Calu3 (cell line): ENCODE measurements at regions not wholly inside any gene's neighbourhood (a gene's known extent, or its start where the extent isn't known, plus 50 kb on each side); places are given as distances from the start of the nearest gene placed in this dataset.

Source experiments
- BruUV-seq: library from RNA; stranded (reverse); fragments of 400-500 nt; replicated peaks from 2 replicates; lab custom pipeline; 2021; lab: Mats Ljungman, UMichigan
- CTCF ChIA-PET: fragments of 300-600 bp; sonication (Branson Sonifier 250); formaldehyde crosslinking; loops from one replicate; lab custom pipeline; 2022; ENCODE audit warnings: antibody characterized with exemption; lab: Charles Lee
- DNase-seq: peaks from one replicate; pipeline ENCODE4 v3.0.0; 2022
- H3K27ac Mint-ChIP-seq: one replicate; pipeline ENCODE4 v1.8.0; 2022; ENCODE audit warnings: mixed read lengths; ENCODE audit not compliant: unreplicated experiment
- H3K27me3 Mint-ChIP-seq: one replicate; pipeline ENCODE4 v1.8.0; 2022; ENCODE audit warnings: mixed read lengths; ENCODE audit not compliant: unreplicated experiment
- H3K36me3 Mint-ChIP-seq: one replicate; pipeline ENCODE4 v1.8.0; 2022; ENCODE audit warnings: mild to moderate bottlenecking, moderate library complexity, mixed read lengths; ENCODE audit not compliant: insufficient read depth, unreplicated experiment
- H3K4me1 Mint-ChIP-seq: one replicate; pipeline ENCODE4 v1.8.0; 2022; ENCODE audit warnings: mild to moderate bottlenecking, low read depth, mixed read lengths; ENCODE audit not compliant: unreplicated experiment
- H3K4me3 Mint-ChIP-seq: one replicate; pipeline ENCODE4 v1.8.0; 2022; ENCODE audit warnings: mild to moderate bottlenecking, low read depth, moderate library complexity, mixed read lengths; ENCODE audit not compliant: unreplicated experiment
- H3K9me3 Mint-ChIP-seq: one replicate; pipeline ENCODE4 v1.8.0; 2022; ENCODE audit warnings: low read depth, mixed read lengths; ENCODE audit not compliant: unreplicated experiment
- intact Hi-C: fragments of 100-400 bp; cut with micrococcal nuclease; formaldehyde crosslinking; loops from one replicate; pipeline ENCODE4 v1.10.0; 2022; ENCODE audit not compliant: unreplicated experiment
- TF ChIP-seq, protein P1 (sequence below): fragments of 200-600 bp; IDR thresholded peaks from one replicate; pipeline ENCODE4 v1.8.0; 2022; ENCODE audit warnings: antibody characterized with exemption; ENCODE audit not compliant: unreplicated experiment

DNA sequence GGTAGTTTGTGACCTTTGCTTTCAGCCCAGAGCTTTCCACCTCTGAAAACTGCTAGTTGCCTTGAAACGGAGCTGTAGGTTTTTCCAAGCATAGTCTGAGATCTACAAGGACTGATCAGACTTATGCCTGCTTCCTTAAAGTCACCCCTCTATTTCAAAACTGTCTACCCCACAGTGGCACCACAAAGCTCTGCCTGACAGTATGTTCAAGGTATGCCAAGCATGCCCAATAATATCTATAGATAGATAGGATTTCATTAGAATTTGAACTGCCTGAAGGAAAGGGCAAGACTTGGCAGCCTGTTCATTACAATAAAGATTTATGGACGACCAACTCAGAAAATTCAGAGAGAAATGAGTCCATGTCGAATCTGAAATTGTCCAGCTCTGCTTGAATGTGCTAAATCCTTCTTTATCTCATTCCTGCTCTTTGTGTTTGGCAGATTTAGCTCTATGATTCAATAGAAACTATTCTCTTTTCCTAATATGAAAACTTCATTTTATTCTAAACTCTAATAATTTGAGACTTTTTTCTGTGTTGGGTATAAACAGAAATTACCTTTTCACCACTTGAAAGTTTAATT, 227.6 kb upstream of the TBC1D5 start:
- intact Hi-C loops: loop anchor here (10.0 kb wide), 1 partner anchor 325 kb away; no protein-coding TSS in a partner anchor
- H3K27me3 Mint-ChIP-seq: no peaks in the 10 kb centered on the region
- CTCF ChIA-PET: no interaction called here
- H3K9me3 Mint-ChIP-seq: no peaks in the 10 kb centered on the region
- H3K4me3 Mint-ChIP-seq: no peak overlapping the region
- no peaks in the 10 kb centered on the region for H3K4me1 Mint-ChIP-seq
- H3K27ac Mint-ChIP-seq: no peak overlapping the region
- TF ChIP-seq, protein P1, sequence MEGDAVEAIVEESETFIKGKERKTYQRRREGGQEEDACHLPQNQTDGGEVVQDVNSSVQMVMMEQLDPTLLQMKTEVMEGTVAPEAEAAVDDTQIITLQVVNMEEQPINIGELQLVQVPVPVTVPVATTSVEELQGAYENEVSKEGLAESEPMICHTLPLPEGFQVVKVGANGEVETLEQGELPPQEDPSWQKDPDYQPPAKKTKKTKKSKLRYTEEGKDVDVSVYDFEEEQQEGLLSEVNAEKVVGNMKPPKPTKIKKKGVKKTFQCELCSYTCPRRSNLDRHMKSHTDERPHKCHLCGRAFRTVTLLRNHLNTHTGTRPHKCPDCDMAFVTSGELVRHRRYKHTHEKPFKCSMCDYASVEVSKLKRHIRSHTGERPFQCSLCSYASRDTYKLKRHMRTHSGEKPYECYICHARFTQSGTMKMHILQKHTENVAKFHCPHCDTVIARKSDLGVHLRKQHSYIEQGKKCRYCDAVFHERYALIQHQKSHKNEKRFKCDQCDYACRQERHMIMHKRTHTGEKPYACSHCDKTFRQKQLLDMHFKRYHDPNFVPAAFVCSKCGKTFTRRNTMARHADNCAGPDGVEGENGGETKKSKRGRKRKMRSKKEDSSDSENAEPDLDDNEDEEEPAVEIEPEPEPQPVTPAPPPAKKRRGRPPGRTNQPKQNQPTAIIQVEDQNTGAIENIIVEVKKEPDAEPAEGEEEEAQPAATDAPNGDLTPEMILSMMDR: no peak
- DNase-seq: no peak
- no TSS peak for BruUV-seq
- no peaks in the 10 kb centered on the region for H3K36me3 Mint-ChIP-seq

DNA sequence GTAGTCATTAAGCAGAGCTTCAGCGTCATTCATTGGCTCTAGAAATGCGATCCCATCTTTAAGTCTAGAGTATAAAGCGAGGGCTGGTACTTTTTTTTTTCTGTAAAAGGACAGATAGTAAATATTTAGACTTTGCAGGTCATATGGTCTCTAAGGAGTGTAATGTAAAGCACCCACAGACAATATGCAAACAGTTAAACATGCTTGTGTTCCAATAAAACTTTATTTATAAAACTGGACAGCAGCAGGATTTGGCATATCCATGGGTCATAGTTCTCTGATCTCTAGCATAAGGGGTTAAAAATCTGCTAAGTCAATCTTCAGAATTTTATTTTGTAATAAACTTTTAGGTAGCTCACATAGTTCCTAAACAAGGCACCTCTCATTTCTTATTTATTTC, 226.8 kb upstream of the TBC1D5 start:
- BruUV-seq: no TSS peak
- TF ChIP-seq, protein P1: no peak
- Mint-ChIP-seq H3K27ac (no peak overlapping the region), H3K9me3 (no peaks in the 10 kb centered on the region), H3K4me1 (no peaks in the 10 kb centered on the region), H3K4me3 (no peak overlapping the region), H3K36me3 (no peaks in the 10 kb centered on the region), H3K27me3 (no peaks in the 10 kb centered on the region)
- DNase-seq: no peak
- intact Hi-C loops: no loop called here
- CTCF ChIA-PET: no interaction called here

DNA sequence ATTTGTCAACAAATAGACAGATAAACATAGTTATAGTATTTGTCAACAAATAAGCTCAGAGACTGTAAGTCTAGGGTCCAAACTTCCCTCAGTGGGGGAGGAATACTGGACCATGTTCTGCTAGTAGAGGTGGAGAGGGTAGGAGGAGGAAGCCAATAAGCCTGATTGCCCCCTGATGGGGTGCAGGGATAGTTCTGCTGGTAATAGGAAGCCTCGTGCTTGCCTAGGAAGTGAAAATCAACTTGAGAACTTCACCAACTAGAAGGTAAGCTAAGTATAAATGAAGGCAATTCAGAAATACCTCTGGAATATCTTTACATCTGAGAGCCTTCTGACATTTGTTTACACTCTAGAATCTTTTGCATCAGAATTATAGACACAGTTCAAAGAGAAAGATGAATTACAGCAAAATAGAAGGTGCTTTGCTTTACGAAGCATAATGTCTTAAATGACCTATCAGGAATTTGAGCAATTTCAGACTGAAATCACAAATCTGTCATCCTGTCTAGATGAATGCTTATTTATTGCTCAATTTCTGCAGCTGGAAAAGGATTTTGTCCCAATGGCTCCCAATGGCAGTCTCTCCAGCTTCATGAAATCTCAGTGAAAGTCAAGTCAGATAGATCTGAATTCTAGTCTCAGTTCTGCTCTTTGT, 225.6 kb upstream of the TBC1D5 start:
- no peaks in the 10 kb centered on the region for H3K27me3 Mint-ChIP-seq
- intact Hi-C loops: no loop called here
- no peak overlapping the region for H3K4me3 Mint-ChIP-seq
- DNase-seq: no peak
- BruUV-seq: no TSS peak
- no peaks in the 10 kb centered on the region for H3K4me1 Mint-ChIP-seq
- no peak overlapping the region for H3K27ac Mint-ChIP-seq
- no peaks in the 10 kb centered on the region for H3K9me3 Mint-ChIP-seq
- CTCF ChIA-PET: no interaction called here
- H3K36me3 Mint-ChIP-seq: no peaks in the 10 kb centered on the region
- TF ChIP-seq, protein P1: no peak

DNA sequence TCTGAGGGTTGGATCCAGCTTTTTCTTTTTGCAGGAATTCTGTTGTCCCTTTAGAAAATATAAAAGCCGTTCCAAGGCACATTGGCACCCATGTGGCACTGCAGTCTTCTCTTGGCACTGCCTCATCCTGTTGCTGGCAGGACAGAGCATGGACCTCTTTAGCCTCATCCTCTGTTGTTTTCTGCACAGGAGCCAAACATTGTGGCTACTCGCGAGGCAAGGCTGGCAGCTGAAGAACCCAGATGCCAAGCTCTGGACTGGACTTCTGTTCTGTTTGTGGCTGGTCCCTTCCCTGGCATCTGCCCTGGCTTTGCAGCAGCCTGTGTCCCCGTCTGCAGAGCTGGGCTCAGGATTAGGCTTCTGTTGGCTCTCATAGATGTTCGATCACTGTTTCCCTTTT, 224.7 kb upstream of the TBC1D5 start:
- no peak for DNase-seq
- Mint-ChIP-seq H3K4me3 (no peak overlapping the region), H3K9me3 (no peaks in the 10 kb centered on the region), H3K27ac (no peak overlapping the region), H3K4me1 (no peaks in the 10 kb centered on the region), H3K36me3 (no peaks in the 10 kb centered on the region), H3K27me3 (no peaks in the 10 kb centered on the region)
- no TSS peak for BruUV-seq
- intact Hi-C loops: no loop called here
- TF ChIP-seq, protein P1: no peak
- CTCF ChIA-PET: no interaction called here
